GM10266 (cell line): ENCODE measurements at regions not wholly inside any gene's neighbourhood (a gene's known extent, or its start where the extent isn't known, plus 50 kb on each side); places are given as distances from the start of the nearest gene placed in this dataset.

Experiments used
- DNase-seq: peaks from one replicate; pipeline ENCODE4 v3.0.0; 2012; ENCODE audit errors: extremely low spot score
- TF ChIP-seq, protein P1 (sequence below): IDR thresholded peaks from 2 replicates; pipeline ENCODE4 v1.5.1; 2012; ENCODE audit warnings: mild to moderate bottlenecking, low read depth; ENCODE audit not compliant: control insufficient read depth, insufficient read depth; ENCODE audit errors: missing control alignments

DNA sequence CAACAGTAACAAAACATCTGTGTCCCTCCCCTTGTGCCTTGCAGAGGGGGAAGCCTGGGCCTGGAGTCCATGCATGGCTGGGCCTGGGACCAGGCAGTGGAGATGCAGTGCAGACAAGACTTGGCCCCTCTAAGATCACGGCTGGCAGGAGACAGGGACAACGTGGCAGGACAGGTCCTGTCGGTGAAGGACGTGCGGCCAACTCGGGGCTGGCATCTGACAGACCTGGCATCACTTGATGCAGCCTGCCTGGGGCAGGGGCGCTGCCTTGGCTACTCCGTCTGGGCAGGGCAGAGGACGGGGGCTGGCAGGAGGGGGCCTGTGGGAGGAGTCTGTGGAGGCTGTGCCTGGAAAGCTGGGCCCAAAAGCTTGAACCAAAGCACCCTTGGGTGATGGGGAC, 112.1 kb downstream of the CPZ start:
- TF ChIP-seq, protein P1, sequence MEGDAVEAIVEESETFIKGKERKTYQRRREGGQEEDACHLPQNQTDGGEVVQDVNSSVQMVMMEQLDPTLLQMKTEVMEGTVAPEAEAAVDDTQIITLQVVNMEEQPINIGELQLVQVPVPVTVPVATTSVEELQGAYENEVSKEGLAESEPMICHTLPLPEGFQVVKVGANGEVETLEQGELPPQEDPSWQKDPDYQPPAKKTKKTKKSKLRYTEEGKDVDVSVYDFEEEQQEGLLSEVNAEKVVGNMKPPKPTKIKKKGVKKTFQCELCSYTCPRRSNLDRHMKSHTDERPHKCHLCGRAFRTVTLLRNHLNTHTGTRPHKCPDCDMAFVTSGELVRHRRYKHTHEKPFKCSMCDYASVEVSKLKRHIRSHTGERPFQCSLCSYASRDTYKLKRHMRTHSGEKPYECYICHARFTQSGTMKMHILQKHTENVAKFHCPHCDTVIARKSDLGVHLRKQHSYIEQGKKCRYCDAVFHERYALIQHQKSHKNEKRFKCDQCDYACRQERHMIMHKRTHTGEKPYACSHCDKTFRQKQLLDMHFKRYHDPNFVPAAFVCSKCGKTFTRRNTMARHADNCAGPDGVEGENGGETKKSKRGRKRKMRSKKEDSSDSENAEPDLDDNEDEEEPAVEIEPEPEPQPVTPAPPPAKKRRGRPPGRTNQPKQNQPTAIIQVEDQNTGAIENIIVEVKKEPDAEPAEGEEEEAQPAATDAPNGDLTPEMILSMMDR, result no peak

DNA sequence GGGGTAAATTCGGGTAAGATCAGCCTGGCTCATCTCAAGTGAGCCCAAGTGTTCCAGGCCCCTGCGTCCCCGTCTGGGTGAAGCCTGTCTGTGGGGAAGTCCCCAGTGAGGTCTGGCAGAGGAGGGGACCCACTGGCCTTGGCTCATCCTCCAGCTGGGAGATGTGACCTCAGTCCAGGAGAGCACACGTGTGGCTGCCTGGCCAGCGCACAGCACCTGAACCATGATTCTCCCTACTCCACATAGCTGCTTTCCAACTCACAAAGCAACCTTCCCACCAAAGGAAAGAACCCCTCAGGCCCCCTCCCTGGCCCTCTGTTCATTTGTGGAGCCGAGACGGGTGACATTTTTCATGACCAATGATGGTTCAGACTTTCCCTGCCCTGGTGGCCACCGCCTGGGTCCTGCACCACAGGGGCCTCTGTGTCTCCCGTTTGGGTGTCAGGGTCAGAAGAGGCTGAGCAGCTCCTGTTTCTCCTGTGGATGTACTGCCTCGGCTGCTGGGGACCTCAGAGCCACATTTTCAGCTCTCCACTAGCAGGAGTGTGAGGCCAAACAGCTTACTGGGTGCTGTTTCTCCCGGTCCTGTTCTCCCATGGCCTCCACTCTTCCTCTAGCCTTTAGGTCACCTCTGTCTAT, 111.4 kb downstream of the CPZ start:
- TF ChIP-seq, protein P1, result no peak
- DNase-seq, result no peak

More for the DNA sequence above, 112.1 kb downstream of the CPZ start:
- no peak for DNase-seq

DNA sequence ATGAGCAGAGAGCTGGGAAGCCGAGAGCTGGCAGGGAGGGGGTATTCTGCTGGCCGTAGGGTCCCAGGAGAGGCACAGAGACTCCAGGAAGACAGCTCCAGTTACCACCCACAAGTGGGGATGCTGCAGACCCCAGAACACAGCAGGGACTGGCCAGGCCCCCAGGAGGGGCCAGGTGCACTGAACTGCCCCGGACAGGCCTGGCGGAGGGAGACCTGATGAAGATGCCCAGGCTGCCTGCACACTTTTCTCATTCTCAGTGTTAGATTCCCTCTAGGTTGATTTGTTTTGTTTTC, 110.8 kb downstream of the CPZ start:
- no peak for DNase-seq
- TF ChIP-seq, protein P1, result no peak

DNA sequence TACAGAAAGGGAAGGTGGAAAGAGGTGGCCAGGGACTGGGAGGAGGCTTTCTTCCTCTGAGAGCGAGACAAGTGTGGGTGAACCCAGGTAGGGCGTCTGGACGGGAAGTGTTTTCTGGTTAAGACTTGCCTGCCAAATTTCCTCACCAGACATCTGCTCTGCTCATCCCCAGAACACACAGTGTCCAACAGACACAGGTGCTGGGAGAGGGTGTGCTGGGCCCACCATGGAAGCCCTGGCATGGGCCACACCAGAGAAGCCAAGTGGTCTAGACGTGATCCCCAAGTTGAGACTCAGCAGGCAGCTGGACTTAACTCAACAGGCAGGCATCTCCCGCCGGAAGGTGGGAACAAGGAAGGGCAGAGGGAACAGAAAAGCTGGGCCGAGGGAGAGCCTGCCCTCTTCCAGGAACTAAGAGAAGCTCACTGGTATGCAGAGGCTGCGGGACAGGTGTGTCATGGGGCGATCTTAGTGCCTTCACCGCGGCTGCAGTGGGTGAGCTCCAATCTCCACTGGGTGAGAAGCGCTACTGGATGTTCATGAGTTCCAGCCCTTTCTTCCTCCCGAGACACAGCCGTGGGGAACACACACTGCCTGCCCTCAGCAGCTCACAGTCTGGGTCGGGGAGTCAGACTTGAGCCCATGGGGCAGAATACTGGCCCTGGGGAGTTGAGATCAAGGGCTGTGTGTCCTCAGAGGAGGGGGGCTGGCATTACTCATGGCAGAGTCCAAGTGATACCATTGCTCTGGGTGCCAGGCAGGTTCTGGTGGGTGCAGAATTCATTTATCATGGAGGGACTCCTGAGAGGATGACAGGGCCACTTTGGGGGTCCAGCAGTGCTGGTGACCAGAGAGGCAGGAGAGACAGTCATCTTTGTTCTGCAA, 110.2 kb downstream of the CPZ start:
- no peak for DNase-seq
- TF ChIP-seq, protein P1, result no peak

DNA sequence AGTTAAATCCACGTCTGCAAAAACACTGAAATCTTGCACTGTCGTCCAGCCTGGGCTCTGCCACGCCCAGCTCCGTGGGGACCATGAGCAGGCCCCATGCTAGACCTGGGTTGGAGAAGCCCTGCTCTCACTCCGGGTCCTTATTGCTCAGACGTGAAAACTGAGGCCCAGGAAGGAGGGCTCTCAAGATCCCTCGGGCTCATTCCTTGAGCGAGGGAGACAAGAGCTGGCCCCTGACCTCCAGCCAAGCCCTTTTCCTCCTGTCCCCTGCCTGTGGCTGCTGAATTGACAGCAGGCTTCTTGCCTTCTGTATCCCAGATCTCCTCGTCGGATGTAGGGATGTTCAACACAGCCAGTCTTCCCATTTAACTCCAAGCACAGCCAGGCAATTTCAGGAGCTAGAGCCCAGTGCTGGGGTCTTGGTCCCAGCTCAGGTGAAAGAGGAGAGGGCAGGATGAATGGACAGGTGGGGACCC, 109.5 kb downstream of the CPZ start:
- no peak for DNase-seq
- TF ChIP-seq, protein P1, result no peak

DNA sequence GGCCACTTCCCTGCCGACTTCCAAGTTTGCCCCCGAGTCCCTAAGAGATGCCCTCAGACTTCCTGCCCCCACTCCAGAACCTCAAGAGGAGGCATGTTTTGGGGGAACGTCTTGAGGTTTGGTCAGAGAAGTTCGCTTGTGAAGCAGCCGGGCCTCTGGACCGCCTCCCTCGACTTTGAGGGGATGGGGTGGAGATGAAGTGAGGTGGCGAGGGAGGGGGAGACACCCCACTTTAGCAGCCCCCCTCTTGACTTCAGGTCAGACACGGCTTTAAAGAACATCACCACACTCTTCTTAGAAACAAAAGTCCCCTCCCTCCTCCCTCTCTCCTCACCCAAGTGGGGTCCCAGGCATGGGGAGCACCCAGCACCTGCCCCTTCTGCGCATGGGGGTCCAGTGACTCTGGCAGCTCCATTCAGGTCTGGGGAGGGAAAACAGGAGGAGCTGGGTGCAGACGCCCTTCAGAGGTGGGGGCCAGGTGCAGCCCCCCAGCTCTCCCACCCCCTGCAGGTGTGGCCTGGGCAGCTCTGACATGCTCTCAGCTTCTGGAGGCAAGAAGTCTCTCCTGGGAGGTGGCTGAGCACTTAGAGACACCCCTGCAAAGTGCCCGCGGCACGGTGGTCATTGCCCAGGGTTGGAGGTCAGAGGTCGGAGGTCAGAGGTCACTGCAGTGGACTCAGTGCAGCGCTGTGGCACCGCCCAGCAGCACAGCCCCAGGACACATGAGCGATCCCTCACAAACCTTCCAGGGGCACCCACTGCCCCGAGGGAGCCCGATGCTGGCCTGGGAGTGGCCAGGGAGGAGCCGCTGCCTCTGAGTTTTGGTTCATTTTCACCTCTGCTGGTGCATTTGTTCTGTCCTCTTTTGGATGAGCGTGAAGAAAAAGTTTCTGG, 108.8 kb downstream of the CPZ start:
- DNase-seq, result no peak

More for the DNA sequence above, 108.8 kb downstream of the CPZ start:
- TF ChIP-seq, protein P1, result no peak
